IMR-90 (cell line): ENCODE measurements at regions not wholly inside any gene's neighbourhood (a gene's known extent, or its start where the extent isn't known, plus 50 kb on each side); places are given as distances from the start of the nearest gene placed in this dataset.

Source experiments
- ATAC-seq: fragments of 200-7000 bp; cut with Tn5 transposase; 2 replicates; pipeline ENCODE4 v1.9.1; 2020; ENCODE audit warnings: low read depth, mild to moderate bottlenecking, moderate library complexity
- BruUV-seq: library from RNA; stranded (reverse); fragments of 400-500 nt; replicated peaks from 2 replicates; lab custom pipeline; 2021; lab: Mats Ljungman, UMichigan
- CTCF ChIA-PET: fragments of 300-600 bp; formaldehyde crosslinking; extraction: SDS; loops from one replicate; lab custom pipeline; 2021; ENCODE audit warnings: antibody characterized with exemption; lab: Yijun Ruan, JAX
- POLR2A ChIA-PET: fragments of 300-600 bp; sonication (Branson Sonifier 250); formaldehyde crosslinking; loops from one replicate; lab custom pipeline; 2022; ENCODE audit warnings: antibody characterized with exemption; ENCODE audit not compliant: unreplicated experiment; lab: Charles Lee
- DNase-seq: peaks from one replicate; pipeline ENCODE4 v3.0.0; 2013
- H2AFZ ChIP-seq: replicated peaks from 2 replicates; pipeline ENCODE3; 2013; ENCODE audit warnings: low read length, mild to moderate bottlenecking; ENCODE audit not compliant: poor library complexity
- H2AK5ac ChIP-seq: 2 replicates; pipeline ENCODE4 v1.6.1; 2013; ENCODE audit warnings: low read depth, low read length, inconsistent platforms
- H2AK9ac ChIP-seq: replicated peaks from 2 replicates; pipeline ENCODE3; 2013; ENCODE audit warnings: mild to moderate bottlenecking, low read depth, low read length, moderate library complexity; ENCODE audit not compliant: poor library complexity
- H2BK120ac ChIP-seq: 2 replicates; pipeline ENCODE4 v1.6.1; 2013; ENCODE audit warnings: low read depth, low read length, inconsistent platforms
- H2BK15ac ChIP-seq: 3 replicates; pipeline ENCODE4 v1.6.1; 2013; ENCODE audit warnings: low read depth, low read length, inconsistent platforms
- H2BK20ac ChIP-seq: 2 replicates; pipeline ENCODE4 v1.6.1; 2013; ENCODE audit warnings: low read depth, mild to moderate bottlenecking, inconsistent platforms, low read length, moderate library complexity
- H2BK5ac ChIP-seq: 2 replicates; pipeline ENCODE4 v1.6.1; 2013; ENCODE audit warnings: mild to moderate bottlenecking, low read depth, low read length, inconsistent platforms; ENCODE audit not compliant: poor library complexity, severe bottlenecking
- H3K14ac ChIP-seq: replicated peaks from 2 replicates; pipeline ENCODE4 v1.6.1; 2013; ENCODE audit warnings: low read depth, low read length, inconsistent platforms
- H3K18ac ChIP-seq: 2 replicates; pipeline ENCODE4 v1.6.1; 2013; ENCODE audit warnings: low read depth, low read length, control low read depth
- H3K23ac ChIP-seq: 2 replicates; pipeline ENCODE4 v1.6.1; 2013; ENCODE audit warnings: low read depth, low read length, inconsistent platforms
- H3K27ac ChIP-seq: 2 replicates; pipeline ENCODE4 v1.5.1; 2013; ENCODE audit warnings: mild to moderate bottlenecking, control low read depth, low read length; ENCODE audit not compliant: insufficient read depth
- H3K27me3 ChIP-seq: 2 replicates; pipeline ENCODE4 v1.6.1; 2013; ENCODE audit warnings: low read length; ENCODE audit not compliant: control insufficient read depth, insufficient read depth
- H3K36me3 ChIP-seq: 2 replicates; pipeline ENCODE4 v1.6.1; 2013; ENCODE audit warnings: low read length, mixed read lengths; ENCODE audit not compliant: control insufficient read depth, insufficient read depth
- H3K4ac ChIP-seq: 2 replicates; pipeline ENCODE4 v1.6.1; 2013; ENCODE audit warnings: low read depth, low read length, inconsistent platforms
- H3K4me1 ChIP-seq: 2 replicates; pipeline ENCODE4 v1.6.1; 2013; ENCODE audit warnings: low read length, mixed read lengths; ENCODE audit not compliant: control insufficient read depth, insufficient read depth
- H3K4me2 ChIP-seq: 2 replicates; pipeline ENCODE4 v1.6.1; 2013; ENCODE audit warnings: low read depth, mild to moderate bottlenecking, control low read depth, low read length, moderate library complexity
- H3K4me3 ChIP-seq: 2 replicates; pipeline ENCODE4 v1.5.1; 2013; ENCODE audit warnings: low read depth, mild to moderate bottlenecking, control low read depth, low read length, moderate library complexity; ENCODE audit not compliant: insufficient read depth
- H3K56ac ChIP-seq: 2 replicates; pipeline ENCODE4 v1.6.1; 2013; ENCODE audit warnings: low read length, inconsistent platforms; ENCODE audit not compliant: insufficient read depth; ENCODE audit errors: extremely low read depth
- H3K79me1 ChIP-seq, 2 experiments: 2 replicates each; pipeline ENCODE4 v1.6.1; 2013; ENCODE audit warnings: low read length in 2 of 2, inconsistent platforms in 1 of 2, low read depth in 1 of 2
- H3K9ac ChIP-seq: 2 replicates; pipeline ENCODE4 v1.6.1; 2013; ENCODE audit warnings: low read depth, low read length, control low read depth
- H3K9me1 ChIP-seq: 2 replicates; pipeline ENCODE4 v1.6.1; 2013; ENCODE audit warnings: low read length, inconsistent platforms; ENCODE audit not compliant: insufficient read depth
- H3K9me3 ChIP-seq: 2 replicates; pipeline ENCODE4 v1.6.1; 2013; ENCODE audit warnings: low read length; ENCODE audit not compliant: control insufficient read depth, insufficient read depth
- H4K20me1 ChIP-seq: 2 replicates; pipeline ENCODE4 v1.6.1; 2013; ENCODE audit warnings: low read length, inconsistent platforms; ENCODE audit not compliant: insufficient read depth
- H4K5ac ChIP-seq: 2 replicates; pipeline ENCODE4 v1.6.1; 2013; ENCODE audit warnings: mild to moderate bottlenecking, low read depth, low read length, control low read depth
- H4K8ac ChIP-seq, 2 experiments: 2 replicates each; pipeline ENCODE4 v1.6.1; 2013; ENCODE audit warnings: low read depth in 2 of 2, low read length in 2 of 2, control low read depth in 1 of 2, inconsistent platforms in 1 of 2
- H4K91ac ChIP-seq: 2 replicates; pipeline ENCODE4 v1.6.1; 2013; ENCODE audit warnings: low read depth, low read length, inconsistent platforms; ENCODE audit not compliant: insufficient read depth
- BHLHE40 ChIP-seq: fragments of 150-350 bp; IDR thresholded peaks from 2 replicates; pipeline ENCODE4 v1.6.1; 2016; ENCODE audit warnings: mild to moderate bottlenecking, low read depth, low read length
- CEBPB ChIP-seq: IDR thresholded peaks from 2 replicates; pipeline ENCODE4 v1.6.1; 2012; ENCODE audit warnings: low read depth, low read length, improper control_type of control experiment
- CHD1 ChIP-seq: IDR thresholded peaks from 2 replicates; pipeline ENCODE4 v1.6.1; 2012; ENCODE audit warnings: low read depth, low read length, improper control_type of control experiment
- CTCF ChIP-seq: conservative IDR thresholded peaks from 2 replicates; pipeline ENCODE4 v1.5.1; 2012; ENCODE audit warnings: mild to moderate bottlenecking, low read depth, low read length, improper control_type of control experiment
- ELK1 ChIP-seq: fragments of 150-350 bp; IDR thresholded peaks from 2 replicates; pipeline ENCODE4 v1.6.1; 2016; ENCODE audit warnings: low read depth, mild to moderate bottlenecking, low read length, moderate library complexity, borderline replicate concordance
- FOS ChIP-seq: fragments of 150-350 bp; IDR thresholded peaks from 2 replicates; pipeline ENCODE4 v1.6.1; 2016; ENCODE audit warnings: low read depth, low read length
- MAFK ChIP-seq: IDR thresholded peaks from 2 replicates; pipeline ENCODE4 v1.6.1; 2012; ENCODE audit warnings: low read depth, low read length, improper control_type of control experiment
- MAZ ChIP-seq: IDR thresholded peaks from 2 replicates; pipeline ENCODE4 v1.6.1; 2012; ENCODE audit warnings: low read depth, mild to moderate bottlenecking, low read length, improper control_type of control experiment, moderate library complexity, borderline replicate concordance
- MXI1 ChIP-seq: IDR thresholded peaks from 2 replicates; pipeline ENCODE4 v1.6.1; 2012; ENCODE audit warnings: low read depth, mild to moderate bottlenecking, low read length, moderate library complexity, borderline replicate concordance
- NFE2L2 ChIP-seq: fragments of 150-350 bp; IDR thresholded peaks from 2 replicates; pipeline ENCODE4 v1.6.1; 2016; ENCODE audit warnings: low read depth, mild to moderate bottlenecking, low read length
- RAD21 ChIP-seq: IDR thresholded peaks from 2 replicates; pipeline ENCODE4 v1.6.1; 2012; ENCODE audit warnings: low read length, improper control_type of control experiment
- RCOR1 ChIP-seq: IDR thresholded peaks from 2 replicates; pipeline ENCODE4 v1.6.1; 2012; ENCODE audit warnings: mild to moderate bottlenecking, low read length, improper control_type of control experiment; ENCODE audit not compliant: insufficient replicate concordance
- RFX5 ChIP-seq: IDR thresholded peaks from 2 replicates; pipeline ENCODE4 v1.8.0; 2012; ENCODE audit warnings: low read depth, mild to moderate bottlenecking, low read length, moderate library complexity
- SMC3 ChIP-seq: fragments of 150-350 bp; IDR thresholded peaks from 2 replicates; pipeline ENCODE4 v1.6.1; 2016; ENCODE audit warnings: low read depth, mild to moderate bottlenecking, antibody characterized with exemption, low read length, moderate library complexity
- USF2 ChIP-seq: fragments of 150-350 bp; IDR thresholded peaks from 2 replicates; pipeline ENCODE4 v1.6.1; 2017; ENCODE audit warnings: mild to moderate bottlenecking, antibody characterized with exemption, low read length, low read depth
- WGBS, 2 experiments: methylation state at CpG; one replicate each; pipeline versions ENCODE4 v1.1.5 to v1.1.7; 2013; ENCODE audit warnings: missing lambda C conversion rate in 2 of 2; ENCODE audit not compliant: insufficient read length in 1 of 2; ENCODE audit errors: extremely low coverage in 2 of 2; 5-methylcytosine and 5-hydroxymethylcytosine counted together
- dilution Hi-C: fragments of 300-500 bp; cut with HindIII; formaldehyde crosslinking; loops from one replicate; pipeline ENCODE4 v1.14.3; 2018; ENCODE audit warnings: low sequenced_read_pairs; ENCODE audit not compliant: unreplicated experiment
- in situ Hi-C: fragments of 300-500 bp; cut with MboI; formaldehyde crosslinking; loops from 3 replicates; pipeline ENCODE4 v1.14.3; 2019; ENCODE audit warnings: low sequenced_read_pairs, inconsistent platforms, mixed read lengths
- intact Hi-C: fragments of 100-400 bp; cut with micrococcal nuclease; formaldehyde crosslinking; loops from 2 replicates; pipeline ENCODE4 v1.10.0; 2022

GRCh38 chr21:19510653-19511052 is 1107.1 kb upstream of the TMPRSS15 start:
- ChIA-PET POLR2A (no interaction called here), CTCF (interaction anchor here (0.5 kb wide), 1 partner anchor 52 kb away, joined by 5 read pairs; no protein-coding TSS in a partner anchor)

More at GRCh38 chr21:19510653-19511052, 1107.1 kb upstream of the TMPRSS15 start:
- BruUV-seq: no TSS peak
- TF ChIP-seq USF2 (no peak), RAD21 (no peak), FOS (no peak), CTCF (no peak), MXI1 (no peak), SMC3 (no peak), ELK1 (no peak), CHD1 (no peak), CEBPB (no peak), MAFK (no peak), MAZ (no peak), RCOR1 (no peak), BHLHE40 (no peak), RFX5 (no peak), NFE2L2 (no peak)
- H3K4me3 ChIP-seq: no peak overlapping the region
- H2BK15ac ChIP-seq: no peak overlapping the region
- dilution Hi-C loops: no loop called here
- no peak overlapping the region for H2BK5ac ChIP-seq
- H3K14ac ChIP-seq: no peak overlapping the region
- H4K5ac ChIP-seq: no peak overlapping the region
- H3K4me2 ChIP-seq: no peak overlapping the region
- no peaks in the 10 kb centered on the region for H3K9me1 ChIP-seq
- H3K56ac ChIP-seq: no peak overlapping the region
- no peaks in the 10 kb centered on the region for H4K20me1 ChIP-seq
- H3K9me3 ChIP-seq: peaks cover 27% of the 10 kb centered on the region
- no peaks in the 10 kb centered on the region for H3K27me3 ChIP-seq
- H4K91ac ChIP-seq: no peak overlapping the region
- H3K27ac ChIP-seq: no peak overlapping the region
- H3K79me1 ChIP-seq: no peaks in the 10 kb centered on the region
- H2BK120ac ChIP-seq: no peak overlapping the region
- no peaks in the 10 kb centered on the region for H3K4me1 ChIP-seq
- no peak for DNase-seq
- no peak overlapping the region for H3K23ac ChIP-seq
- no peak overlapping the region for H2AFZ ChIP-seq
- intact Hi-C loops: no loop called here
- H2AK5ac ChIP-seq: no peak overlapping the region
- H2BK20ac ChIP-seq: no peak overlapping the region
- no CpG with 5 or more reads among the region's 3 CpGs for WGBS, 2 experiments
- no peak overlapping the region for H4K8ac ChIP-seq
- no peak for ATAC-seq
- in situ Hi-C loops: no loop called here
- H3K4ac ChIP-seq: no peak overlapping the region
- no peak overlapping the region for H3K18ac ChIP-seq
- H2AK9ac ChIP-seq: no peak overlapping the region
- H3K36me3 ChIP-seq: no peaks in the 10 kb centered on the region
- H3K9ac ChIP-seq: no peak overlapping the region
